GM18511 (cell line): ENCODE measurements at regions not wholly inside any gene's neighbourhood (a gene's known extent, or its start where the extent isn't known, plus 50 kb on each side); places are given as distances from the start of the nearest gene placed in this dataset.

Experiments
- ATAC-seq: cut with Tn5 transposase; IDR thresholded peaks from one replicate; pipeline ENCODE4 v1.9.1; 2021; ENCODE audit warnings: mild to moderate bottlenecking, moderate library complexity; ENCODE audit not compliant: unreplicated experiment

GRCh38 chr16:8200839-8201238 is 389.5 kb downstream of the TMEM114 start:
- ATAC-seq: no peak

DNA sequence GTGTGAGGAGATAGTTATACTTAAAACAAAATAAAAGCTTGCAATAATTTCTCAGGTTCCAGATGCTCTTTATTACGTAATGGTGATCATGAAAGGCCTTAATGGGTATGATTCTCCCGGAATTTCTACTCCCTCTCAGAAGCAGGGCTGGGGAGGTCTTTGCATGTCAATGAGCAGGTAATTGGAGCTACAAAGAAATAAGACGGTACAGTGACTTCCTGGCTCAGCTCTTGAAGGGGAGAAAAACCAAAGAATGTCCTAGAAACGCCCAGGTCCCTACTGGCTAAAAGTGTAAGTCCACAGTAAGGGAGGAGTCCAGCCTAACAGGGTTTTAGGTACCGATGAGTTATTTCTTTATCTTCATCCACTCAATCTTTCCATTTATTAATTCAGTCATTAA is 390.9 kb downstream of the TMEM114 start:
- ATAC-seq: no peak

DNA sequence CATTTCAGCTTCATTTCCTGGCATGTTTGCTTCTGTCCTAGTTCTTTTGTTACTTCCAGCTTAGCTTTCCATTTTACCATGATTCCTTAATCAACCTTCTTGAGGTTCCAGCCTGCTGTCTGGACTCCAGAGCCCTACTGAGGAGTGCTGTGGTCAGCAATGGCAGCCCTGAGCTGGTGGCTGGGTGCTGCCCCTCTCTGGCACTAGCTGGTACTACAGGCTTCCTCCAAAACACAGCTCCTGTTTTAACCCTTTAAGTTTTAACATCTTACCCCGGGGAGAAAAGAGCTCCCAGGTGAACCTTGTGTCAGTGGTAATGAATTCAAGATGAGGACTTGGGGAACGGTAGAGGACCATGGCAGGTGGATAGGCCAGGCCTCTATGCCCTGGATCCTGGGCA is 395.5 kb downstream of the TMEM114 start:
- ATAC-seq: no peak

DNA sequence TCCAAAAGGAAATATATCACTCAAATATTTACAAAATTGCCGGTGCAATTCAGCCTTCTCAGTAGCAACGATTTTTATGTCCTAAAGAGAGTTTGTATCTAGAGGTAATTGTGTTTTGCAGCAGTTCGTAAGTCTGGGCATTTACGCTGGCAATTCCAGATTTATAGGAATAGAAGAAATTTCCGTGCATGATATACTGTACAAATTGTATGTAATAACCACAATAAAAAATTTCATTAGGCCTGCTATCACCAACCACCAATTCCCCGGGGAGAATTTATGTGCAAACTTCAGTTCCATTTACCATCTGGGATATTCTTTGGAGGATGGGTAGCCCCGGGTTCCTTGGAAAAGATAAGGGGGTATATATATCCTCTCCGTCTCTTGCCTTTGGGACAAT is 401.5 kb downstream of the TMEM114 start:
- no peak for ATAC-seq

DNA sequence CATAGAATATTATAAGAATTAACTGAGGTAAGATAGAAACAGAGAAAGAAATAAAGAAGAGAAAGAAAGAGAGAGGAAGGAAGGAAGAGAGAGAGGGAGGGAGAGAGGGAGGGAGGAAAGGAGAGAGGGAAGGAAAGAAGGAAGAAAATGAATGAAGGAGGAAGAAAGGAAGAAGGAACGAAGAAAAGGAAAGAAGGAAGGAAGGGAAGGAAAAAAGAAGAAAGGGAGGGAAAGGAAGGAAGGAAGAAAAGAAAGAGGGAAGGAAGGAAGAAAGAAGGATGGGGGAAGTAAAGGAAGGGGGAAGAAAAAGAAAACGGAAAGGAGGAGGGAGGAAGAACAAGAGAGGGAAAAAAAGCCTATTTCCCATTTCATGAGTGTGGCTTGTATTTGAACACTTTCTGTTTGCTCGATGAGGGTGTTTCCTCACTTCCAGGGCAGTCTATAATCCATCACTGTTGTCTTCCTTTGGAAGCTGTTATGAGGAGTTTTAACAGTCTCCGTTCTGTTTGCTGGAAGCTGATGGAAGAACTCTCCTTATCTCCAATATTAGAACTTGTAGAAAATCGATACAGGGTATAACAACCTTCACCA is 402.4 kb downstream of the TMEM114 start:
- ATAC-seq: no peak

GRCh38 chr16:8184854-8185253 is 405.5 kb downstream of the TMEM114 start:
- ATAC-seq: no peak

GRCh38 chr16:8183176-8184099 is 406.9 kb downstream of the TMEM114 start:
- ATAC-seq: no peak

GRCh38 chr16:8182761-8183160 is 407.6 kb downstream of the TMEM114 start:
- ATAC-seq: no peak

DNA sequence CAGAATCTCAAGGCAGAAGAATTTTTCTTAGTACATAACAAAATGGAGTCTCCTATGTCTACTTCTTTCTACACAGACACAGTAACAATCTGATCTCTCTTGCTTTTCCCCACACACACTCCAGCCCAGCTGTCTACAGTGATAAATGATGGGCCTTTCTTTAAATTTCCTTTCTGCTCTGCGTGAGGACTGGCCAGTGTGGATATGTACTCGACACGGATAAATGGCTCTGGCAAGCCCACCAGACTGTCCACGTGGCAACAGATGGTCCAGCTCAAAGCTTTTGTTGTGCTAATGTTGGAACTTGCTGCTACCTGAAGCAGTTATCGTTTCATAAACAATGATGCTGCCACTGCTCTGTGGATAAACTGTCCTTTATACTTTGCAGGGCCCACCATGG is 410.7 kb downstream of the TMEM114 start:
- ATAC-seq: no peak

GRCh38 chr16:8178271-8178670 is 412.0 kb downstream of the TMEM114 start:
- ATAC-seq: no peak

- no peak for ATAC-seq
These were observed 414.9 kb downstream of the TMEM114 start for GRCh38 chr16:8175411-8175810.

DNA sequence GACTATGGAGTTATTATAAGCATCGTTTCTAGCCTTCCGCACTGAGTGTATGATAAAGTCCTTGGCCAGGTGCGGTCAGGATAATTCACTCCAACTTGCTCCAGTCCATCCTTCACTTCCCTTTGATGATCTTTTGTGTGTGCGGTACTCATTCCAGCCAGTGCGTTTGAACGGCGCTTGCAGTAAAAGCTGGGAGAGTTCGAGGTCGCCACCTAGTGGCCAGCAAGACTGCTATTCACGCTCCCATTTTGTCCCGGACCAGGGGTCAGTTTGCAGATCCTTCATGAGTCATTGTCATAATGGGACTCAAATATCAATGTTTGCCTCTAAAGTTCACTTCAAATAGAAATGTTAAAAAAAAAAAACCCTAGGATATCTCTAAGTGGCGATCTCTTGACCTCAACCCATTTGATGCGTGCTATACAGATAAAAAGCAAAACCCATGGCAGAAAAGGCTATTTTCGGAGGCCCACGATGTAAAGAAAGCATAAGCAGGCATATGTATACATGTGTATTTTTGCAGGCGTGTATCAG is 417.1 kb downstream of the TMEM114 start:
- peak; percentile 49 for ATAC-seq

DNA sequence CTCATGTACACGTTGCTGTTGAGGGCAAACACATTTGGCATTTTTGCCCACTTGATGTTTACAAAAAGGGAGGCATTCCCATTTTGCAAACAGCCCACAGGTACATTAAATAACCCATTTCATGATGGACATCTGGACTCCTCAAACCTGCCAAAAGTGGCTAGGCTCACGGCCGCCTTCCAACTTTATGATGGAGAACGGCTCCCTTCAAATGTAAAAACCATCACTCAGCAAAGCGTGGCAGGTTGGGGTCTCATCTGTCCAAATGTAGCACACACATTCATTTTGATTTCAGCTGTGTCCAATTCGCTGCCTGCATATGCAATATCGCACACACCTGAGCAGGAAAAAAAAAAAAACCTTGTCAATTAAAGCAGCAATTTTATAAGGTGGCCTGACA is 417.8 kb downstream of the TMEM114 start:
- no peak for ATAC-seq

DNA sequence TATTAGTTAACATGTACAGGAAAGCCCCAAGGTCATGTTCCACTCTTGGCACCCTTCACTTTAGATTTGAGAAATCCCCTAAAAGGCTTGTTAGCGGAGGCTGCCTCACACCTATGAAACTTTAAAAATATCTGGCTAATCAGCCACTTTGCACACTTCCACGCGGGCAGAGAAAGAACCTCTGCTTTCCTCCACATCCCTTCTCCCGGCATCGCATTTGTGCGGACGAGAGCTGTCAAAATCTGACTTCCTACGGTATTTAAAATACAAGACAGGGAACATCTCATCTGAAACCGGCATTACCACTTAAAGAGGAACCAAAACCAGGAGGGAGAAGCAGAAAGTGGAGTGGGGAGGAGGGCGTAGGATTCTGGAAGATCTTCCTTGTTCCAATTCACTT is 422.3 kb downstream of the TMEM114 start:
- ATAC-seq: no peak

DNA sequence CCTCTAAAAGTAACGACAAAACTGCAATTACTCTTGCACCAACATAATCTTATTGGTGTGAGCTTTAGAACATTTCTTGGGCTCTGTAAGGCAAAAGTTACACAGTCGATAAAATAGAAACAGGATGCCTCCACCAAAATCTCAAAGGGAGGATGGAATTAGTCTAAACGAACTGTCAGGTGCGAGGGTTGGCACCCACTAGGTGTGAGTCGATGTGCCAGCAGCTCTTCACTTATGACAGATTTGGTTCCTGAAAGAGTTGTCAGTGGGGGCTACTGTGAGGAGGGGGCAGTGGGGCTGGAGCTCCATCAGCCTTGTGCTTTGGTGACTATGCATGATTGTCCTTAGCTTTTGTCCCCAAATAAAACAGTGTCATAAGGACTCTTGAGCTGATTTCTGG is 422.9 kb downstream of the TMEM114 start:
- ATAC-seq: no peak

DNA sequence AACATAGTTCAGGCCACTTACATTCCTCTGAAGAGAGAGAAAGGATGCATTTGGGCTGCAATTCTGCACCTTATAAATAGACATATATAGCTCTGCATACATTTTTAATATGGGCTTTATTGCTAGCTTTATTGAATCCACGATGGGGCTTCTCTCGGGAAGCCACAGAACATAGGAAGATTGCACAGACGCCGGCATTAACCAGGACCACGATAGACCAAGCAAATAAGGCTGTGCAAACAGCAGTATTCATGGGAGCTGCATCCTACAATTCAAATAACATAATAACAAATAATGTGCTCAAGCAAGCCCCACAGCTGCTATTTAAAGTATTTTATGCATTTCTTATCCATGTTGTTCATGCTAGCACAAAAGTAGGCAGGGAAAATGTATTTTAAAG is 432.3 kb downstream of the TMEM114 start:
- no peak for ATAC-seq

DNA sequence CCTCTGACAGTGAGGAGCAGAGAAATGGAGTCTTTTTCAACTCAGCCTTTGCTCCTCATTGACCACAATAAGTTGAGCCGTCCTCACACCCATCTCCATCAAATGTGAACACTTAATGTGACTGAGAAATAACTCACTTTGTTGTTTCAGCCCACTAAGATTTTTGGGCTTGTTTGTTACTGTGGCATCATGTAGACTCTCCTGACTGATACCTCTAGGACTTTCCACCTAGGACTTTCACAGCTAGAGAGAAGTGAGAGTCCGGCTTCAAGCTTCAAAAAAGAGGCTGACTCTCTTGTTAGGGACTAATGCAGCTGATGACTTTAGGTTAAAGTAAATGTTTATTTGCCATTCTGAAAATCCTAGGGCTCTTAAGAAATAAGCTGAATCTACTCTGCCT is 435.0 kb downstream of the TMEM114 start:
- no peak for ATAC-seq

DNA sequence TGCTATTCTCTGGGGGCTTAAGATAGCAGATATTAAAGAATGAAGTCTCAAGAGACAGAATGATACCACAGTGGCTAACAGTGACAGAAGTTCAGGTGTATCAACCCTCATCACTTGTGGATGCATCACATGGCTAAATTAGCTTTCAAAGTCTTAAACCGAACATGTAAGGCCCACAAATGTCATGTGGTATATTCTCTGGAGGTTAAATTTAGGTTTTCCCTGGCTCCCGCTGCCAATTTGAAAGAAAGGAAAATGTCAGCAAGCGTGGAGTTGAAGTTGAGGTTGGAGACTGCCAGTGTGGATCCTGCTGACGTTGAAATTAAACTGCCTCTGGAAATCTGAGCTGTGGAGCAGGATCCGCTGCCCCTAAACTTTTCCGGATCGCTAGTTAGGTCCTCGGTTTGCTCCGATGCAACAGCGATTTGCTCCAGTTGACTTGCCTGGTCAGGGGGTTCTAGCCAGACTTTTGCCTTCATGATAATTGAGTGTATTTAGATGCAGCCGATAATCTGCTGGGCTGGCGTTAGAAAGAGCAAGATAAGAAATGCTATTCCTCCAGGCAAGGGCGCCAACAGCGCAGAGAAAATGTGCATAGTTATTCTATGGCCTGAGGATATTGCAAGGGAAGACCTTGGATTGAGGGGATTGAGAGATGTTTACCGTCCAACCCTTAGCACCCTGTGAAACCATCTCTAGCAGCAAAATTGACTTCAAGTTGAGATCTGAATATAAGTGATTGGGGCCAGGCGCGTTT is 443.9 kb downstream of the TMEM114 start:
- no peak for ATAC-seq

DNA sequence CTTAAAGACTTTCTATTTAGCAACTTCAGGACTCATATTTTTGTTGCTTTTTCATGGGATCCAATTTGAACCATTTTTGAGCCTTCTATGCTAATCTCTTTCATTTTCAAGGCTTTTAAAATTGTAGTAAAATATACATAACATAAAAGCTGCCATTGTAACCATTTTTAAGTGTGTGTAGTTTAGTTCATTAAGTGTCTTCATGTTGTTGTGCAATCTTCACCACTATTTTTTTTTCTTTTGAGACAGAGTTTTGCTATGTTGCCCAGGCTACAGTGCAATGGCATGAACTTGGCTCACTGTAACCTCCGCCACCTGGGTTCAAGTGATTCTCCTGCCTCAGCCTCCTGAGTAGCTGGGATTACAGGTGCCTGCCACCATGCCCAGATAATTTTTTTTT is 451.6 kb downstream of the TMEM114 start:
- no peak for ATAC-seq

GRCh38 chr16:8137606-8138005 is 452.7 kb downstream of the TMEM114 start:
- ATAC-seq: no peak

DNA sequence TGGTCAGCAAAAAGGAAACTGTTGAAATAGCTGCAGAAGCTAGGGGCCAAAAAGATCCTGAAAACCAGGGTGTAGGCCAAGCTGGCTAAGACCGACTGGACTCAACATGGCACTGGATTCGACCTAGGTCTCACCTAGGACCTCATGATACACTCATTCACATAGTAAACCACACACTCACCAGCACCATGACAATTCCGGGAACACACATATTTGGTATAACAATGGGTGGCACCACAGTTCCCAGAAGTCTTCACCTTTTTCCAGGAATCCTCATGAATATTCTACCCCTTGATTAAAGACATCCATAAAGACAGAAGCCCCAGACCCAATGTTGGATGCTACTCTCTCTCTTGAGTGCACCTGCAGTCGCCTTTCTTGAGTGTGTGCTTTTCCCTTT is 460.1 kb downstream of the TMEM114 start:
- no peak for ATAC-seq

GRCh38 chr16:8127070-8127469 is 463.2 kb downstream of the TMEM114 start:
- ATAC-seq: no peak
